C1 segment of cervical spinal cord (tissue), 14 donors: ENCODE measurements at regions not wholly inside any gene's neighbourhood (a gene's known extent, or its start where the extent isn't known, plus 50 kb on each side); places are given as distances from the start of the nearest gene placed in this dataset.

Source experiments
- DNase-seq, 14 donors: peaks; one replicate each; lab custom pipeline; 2025; lab: John Stamatoyannopoulos, UW

- DNase-seq = peak in 12 of 14 donors; percentile 25 to 91 (median 74)
Observed at GRCh38 chr1:175865041-175865766, 121.8 kb upstream of the TNR start.

- DNase-seq = peak in 1 of 14 donors; percentile 37
Observed at GRCh38 chr1:175864625-175865024, 121.2 kb upstream of the TNR start.

DNA sequence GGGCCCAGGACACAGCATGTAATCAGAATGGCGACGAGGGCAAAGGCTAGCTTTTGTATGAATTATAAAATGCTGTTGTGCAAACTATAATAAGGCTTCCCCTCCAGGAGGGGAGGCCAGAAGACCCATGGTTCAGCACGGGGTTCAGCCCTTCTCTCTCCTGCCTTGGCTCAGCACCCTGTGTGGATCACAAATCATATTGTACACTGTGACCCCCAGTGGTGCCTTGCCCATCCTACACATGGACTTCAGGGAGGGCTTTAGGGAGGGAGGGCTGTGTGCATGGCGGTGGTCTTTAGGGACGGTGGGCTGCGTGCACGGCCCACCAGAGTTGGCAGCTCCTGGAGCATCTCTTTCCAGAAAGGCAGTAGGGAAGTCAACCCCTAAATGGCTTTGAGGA is 120.8 kb upstream of the TNR start:
- DNase-seq = no peak

GRCh38 chr1:175863299-175864050 is 120.1 kb upstream of the TNR start:
- peak in 7 of 14 donors; percentile 16 to 57 (median 26) for DNase-seq

DNA sequence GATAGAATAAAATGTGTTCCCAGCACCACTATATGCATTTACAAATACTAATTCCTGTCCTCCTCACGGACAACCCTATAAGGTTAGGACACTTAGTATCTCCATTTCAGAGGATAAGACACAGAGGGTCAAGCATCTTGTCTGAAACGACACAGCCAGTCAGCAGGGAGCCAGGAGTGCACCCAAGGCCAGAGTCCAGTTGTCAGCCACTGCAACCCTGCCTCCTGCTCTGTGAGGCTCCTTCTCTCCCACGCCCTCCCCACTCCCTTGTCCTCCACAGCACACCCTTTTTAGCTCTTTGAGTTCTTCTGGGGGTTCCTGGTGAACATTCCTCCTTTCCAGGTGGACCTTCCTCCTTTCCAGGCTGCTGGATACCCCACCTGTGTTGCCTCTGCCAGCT is 119.0 kb upstream of the TNR start:
- DNase-seq = no peak

GRCh38 chr1:175861626-175862367 is 118.4 kb upstream of the TNR start:
- DNase-seq = no peak

- peak in 9 of 14 donors; percentile 37 to 78 (median 51) for DNase-seq
Observed at GRCh38 chr1:175857756-175858155, 114.4 kb upstream of the TNR start.

DNA sequence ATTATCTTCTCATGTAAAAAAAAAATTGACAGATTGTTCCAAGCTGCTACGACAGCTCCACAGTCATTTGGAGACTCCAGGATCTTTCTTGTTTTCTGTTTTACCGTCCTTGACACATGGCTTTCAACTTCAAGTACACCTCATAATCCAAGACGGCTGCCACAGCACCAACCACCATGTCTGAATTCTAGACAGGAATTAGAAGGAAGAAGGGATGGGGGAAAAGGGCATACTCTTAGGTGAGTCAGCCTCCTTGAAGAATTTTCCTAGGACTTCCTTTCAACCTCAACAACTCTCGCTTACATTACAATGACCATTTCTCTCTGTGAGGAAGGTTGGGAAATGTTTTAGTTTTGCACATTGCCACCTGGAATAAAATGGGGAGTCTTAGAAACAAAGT is 110.3 kb upstream of the TNR start:
- DNase-seq = no peak

GRCh38 chr1:175851749-175852148 is 108.4 kb upstream of the TNR start:
- no peak for DNase-seq

DNA sequence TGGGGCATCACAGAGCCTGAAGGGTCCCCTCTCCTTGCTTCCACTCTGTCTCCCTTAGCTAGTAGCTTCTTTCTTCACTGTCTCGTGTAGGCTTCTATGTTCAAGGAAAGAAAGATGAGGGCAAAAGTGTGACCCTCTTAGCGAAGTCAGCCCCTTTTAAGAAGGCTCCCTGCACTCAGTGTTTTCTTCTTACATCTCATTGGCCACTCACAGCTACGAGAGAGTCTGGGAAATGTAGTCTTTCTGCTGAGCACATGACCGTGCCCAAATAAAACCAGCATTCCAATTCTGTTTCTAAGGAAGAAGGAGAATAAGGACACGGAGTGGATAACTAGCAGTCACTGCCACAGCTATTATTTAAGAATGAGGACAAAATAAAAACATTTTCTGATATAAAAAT is 104.9 kb upstream of the TNR start:
- DNase-seq = peak in 1 of 14 donors; percentile 10

GRCh38 chr1:175845985-175846384 is 102.6 kb upstream of the TNR start:
- DNase-seq = no peak

- DNase-seq = no peak
Observed at GRCh38 chr1:175845338-175845737, 101.9 kb upstream of the TNR start.

DNA sequence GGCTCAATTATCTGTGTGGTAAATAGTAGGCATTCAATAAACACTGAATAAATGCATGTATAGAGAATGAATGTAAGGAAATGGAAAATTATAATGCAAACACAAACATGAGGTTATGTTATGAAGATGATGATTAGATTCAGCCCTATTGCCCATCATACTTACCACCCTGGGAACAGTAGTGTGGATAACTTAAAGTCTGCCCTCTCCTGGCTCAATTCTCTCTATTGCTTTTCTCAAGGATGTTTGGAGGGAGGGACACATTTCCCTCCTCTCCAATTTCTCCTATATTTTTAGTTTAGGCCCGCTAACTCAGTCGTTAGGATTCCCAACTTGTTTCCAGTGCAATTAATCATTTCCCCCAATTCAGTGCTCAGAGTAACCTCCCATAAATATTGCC is 101.5 kb upstream of the TNR start:
- no peak for DNase-seq

- DNase-seq = no peak
Observed at GRCh38 chr1:175842550-175842949, 99.2 kb upstream of the TNR start.

GRCh38 chr1:175841738-175842187 is 98.4 kb upstream of the TNR start:
- DNase-seq = no peak

DNA sequence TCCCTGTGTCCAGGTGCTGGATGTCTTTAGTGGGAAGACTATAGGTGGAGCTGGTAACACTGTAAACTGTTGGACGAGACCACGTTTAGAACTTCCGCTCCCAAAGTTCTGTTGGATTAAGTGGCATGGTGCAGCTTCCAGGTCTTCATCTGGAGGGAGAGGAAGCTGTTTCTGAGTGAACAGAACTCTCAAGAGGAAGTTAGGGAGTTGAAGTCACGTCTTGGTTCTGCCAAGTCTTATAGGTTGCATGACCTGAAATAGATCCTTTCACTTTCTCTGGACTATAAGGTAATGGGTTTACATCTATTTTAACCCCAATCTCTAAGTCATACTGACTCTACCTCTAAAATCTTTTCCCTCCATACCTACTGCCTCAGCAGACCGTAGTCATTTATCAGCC is 97.4 kb upstream of the TNR start:
- DNase-seq = no peak

DNA sequence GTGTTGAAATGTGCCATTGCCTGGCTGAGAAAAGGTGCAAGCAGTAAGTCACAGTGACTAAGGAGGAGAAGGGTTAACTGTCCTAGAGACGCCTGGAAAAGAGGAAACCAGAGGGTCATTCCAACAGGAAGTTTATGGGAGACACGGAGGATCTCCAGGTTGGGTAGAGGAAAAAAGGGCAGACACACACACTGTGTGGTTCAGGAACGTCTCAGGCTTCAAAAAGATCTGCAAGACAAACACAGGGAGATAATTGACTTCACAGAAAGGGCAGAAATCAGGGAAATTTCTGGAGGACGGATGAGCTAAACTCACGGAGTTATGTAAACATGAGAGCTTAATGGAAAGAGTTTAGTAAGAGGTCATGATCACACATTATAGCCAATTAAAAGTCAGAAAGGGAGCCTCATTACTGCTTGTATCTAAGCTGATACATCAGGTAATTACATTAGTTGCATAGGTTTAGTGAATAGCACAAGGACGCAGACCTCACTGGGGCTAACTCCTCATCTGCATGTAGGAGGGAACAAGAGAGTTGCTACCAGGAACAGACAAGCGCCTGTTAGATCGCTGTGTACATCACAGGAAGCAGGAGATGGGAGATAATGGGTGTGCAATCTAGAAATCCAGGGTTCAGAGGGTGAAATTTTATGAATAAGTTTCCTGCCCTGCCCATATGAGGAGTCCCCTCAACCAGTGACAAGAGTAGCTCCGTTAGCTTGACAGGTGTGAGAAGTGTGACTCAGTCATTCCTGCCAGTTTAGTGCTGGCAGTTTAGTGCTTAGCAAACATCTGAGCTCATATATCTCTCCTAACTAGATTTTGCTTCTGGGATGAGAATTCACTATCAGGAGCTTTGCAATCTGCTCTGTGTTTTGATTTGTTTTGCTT is 96.6 kb upstream of the TNR start:
- no peak for DNase-seq

- DNase-seq = no peak
Observed at GRCh38 chr1:175834597-175834996, 91.2 kb upstream of the TNR start.

- no peak for DNase-seq
Observed at GRCh38 chr1:175833951-175834350, 90.6 kb upstream of the TNR start.

- no peak for DNase-seq
Observed at GRCh38 chr1:175833502-175833901, 90.1 kb upstream of the TNR start.

GRCh38 chr1:175830500-175830899 is 87.1 kb upstream of the TNR start:
- DNase-seq = no peak
